NCI-H1105 (cell line): ENCODE measurements at regions not wholly inside any gene's neighbourhood (a gene's known extent, or its start where the extent isn't known, plus 50 kb on each side); places are given as distances from the start of the nearest gene placed in this dataset.
A peak's percentile ranks its signal among the peaks of the same experiment; 100 is the strongest.
"Not testable (repeated sequence)": the region's sequence is repeated elsewhere in the genome, so short reads cannot be mapped to it uniquely, and the experiment has no call there.

ENCODE experiments used
- DNase-seq: peaks from one replicate; lab custom pipeline; 2025; lab: John Stamatoyannopoulos, UW

GRCh38 chr9:12424243-12424642, 268.9 kb upstream of the TYRP1 start:
- DNase-seq: no peak

GRCh38 chr9:12425878-12426864, 267.0 kb upstream of the TYRP1 start:
- peak; percentile 27 for DNase-seq

GRCh38 chr9:12439267-12439666, 253.9 kb upstream of the TYRP1 start:
- DNase-seq: no peak

GRCh38 chr9:12441080-12441479, 252.1 kb upstream of the TYRP1 start:
- DNase-seq: not testable (repeated sequence)

GRCh38 chr9:12441506-12441905, 251.7 kb upstream of the TYRP1 start:
- DNase-seq: no peak

- DNase-seq: no peak
These were observed 244.9 kb upstream of the TYRP1 start for GRCh38 chr9:12448246-12448645.

- DNase-seq: no peak
These were observed 235.9 kb upstream of the TYRP1 start for GRCh38 chr9:12457237-12457636.

- no peak for DNase-seq
These were observed 231.3 kb upstream of the TYRP1 start for GRCh38 chr9:12461763-12462460.

- no peak for DNase-seq
These were observed 230.3 kb upstream of the TYRP1 start for GRCh38 chr9:12462861-12463260.

GRCh38 chr9:12463641-12464040, 229.5 kb upstream of the TYRP1 start:
- peak; percentile 42 for DNase-seq

GRCh38 chr9:12464400-12464799, 228.8 kb upstream of the TYRP1 start:
- no peak for DNase-seq

- peak; percentile 46 for DNase-seq
These were observed 228.2 kb upstream of the TYRP1 start for GRCh38 chr9:12464910-12465512.

- no peak for DNase-seq
These were observed 224.1 kb upstream of the TYRP1 start for GRCh38 chr9:12469084-12469483.

- no peak for DNase-seq
These were observed 198.8 kb upstream of the TYRP1 start for GRCh38 chr9:12494411-12494810.

GRCh38 chr9:12497790-12498189, 195.4 kb upstream of the TYRP1 start:
- no peak for DNase-seq

- DNase-seq: no peak
These were observed 190.7 kb upstream of the TYRP1 start for GRCh38 chr9:12502520-12502919.

GRCh38 chr9:12503606-12504122, 189.5 kb upstream of the TYRP1 start:
- DNase-seq: no peak

GRCh38 chr9:12510551-12510950, 182.6 kb upstream of the TYRP1 start:
- DNase-seq: no peak

- DNase-seq: no peak
These were observed 181.5 kb upstream of the TYRP1 start for GRCh38 chr9:12511726-12512125.

- DNase-seq: no peak
These were observed 177.2 kb upstream of the TYRP1 start for GRCh38 chr9:12516031-12516430.

GRCh38 chr9:12516573-12516972, 176.6 kb upstream of the TYRP1 start:
- DNase-seq: no peak

GRCh38 chr9:12538842-12539579, 154.2 kb upstream of the TYRP1 start:
- no peak for DNase-seq
